ENCODE measurements at regions not wholly inside any gene's neighbourhood (a gene's known extent, or its start where the extent isn't known, plus 50 kb on each side); places are given as distances from the start of the nearest gene placed in this dataset.

DNA sequence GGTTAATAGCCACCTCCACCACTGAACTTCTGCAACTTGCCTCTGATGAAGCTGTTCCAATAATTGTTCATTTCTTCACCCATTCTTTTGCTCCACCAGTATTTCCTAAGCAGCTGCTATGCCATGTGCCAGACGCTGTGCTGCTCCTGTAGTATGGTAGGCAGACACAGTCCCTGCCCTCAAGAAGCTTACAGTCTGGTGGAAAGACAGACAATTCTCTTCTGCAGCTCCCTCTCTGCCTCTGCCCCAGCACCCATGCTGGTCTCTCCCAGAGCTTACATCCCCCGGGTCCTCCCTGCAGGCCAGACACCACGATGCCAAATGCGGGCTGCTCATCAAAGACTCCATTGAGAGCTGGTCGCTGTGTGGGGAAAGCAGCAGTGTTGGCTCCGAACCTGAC lies 111.6 kb upstream of the ESRRB start:
- ATAC-seq (no peak), DNase-seq (ENCODE audit: low spot score) (no peak)
- Mint-ChIP-seq H3K9me3 (no peaks in the 10 kb centered on the region), H3K4me3 (no peak overlapping the region), H3K36me3 (no peaks in the 10 kb centered on the region), H3K27ac (no peak overlapping the region), H3K4me1 (ENCODE audit: low read depth in 2 of 2) (no peaks in the 10 kb centered on the region), H3K27me3 (peaks cover 27 to 30% of the 10 kb centered on the region in 2 donors)

GRCh38 chr14:76267322-76268046 lies 108.5 kb upstream of the ESRRB start:
- H3K4me1 Mint-ChIP-seq (ENCODE audit: low read depth in 2 of 2): no peaks in the 10 kb centered on the region
- no peaks in the 10 kb centered on the region for H3K36me3 Mint-ChIP-seq
- H3K27ac Mint-ChIP-seq: no peak overlapping the region
- DNase-seq (ENCODE audit: low spot score): no peak
- no peaks in the 10 kb centered on the region for H3K9me3 Mint-ChIP-seq
- peak overlapping the region; percentile 42 for H3K4me3 Mint-ChIP-seq
- H3K27me3 Mint-ChIP-seq: peaks cover 27 to 42% of the 10 kb centered on the region in 2 donors
- ATAC-seq: peak in 1 of 2 donors; percentile 40

- Mint-ChIP-seq H3K27ac (no peak overlapping the region), H3K9me3 (no peaks in the 10 kb centered on the region), H3K27me3 (peaks cover 27 to 42% of the 10 kb centered on the region in 2 donors), H3K36me3 (no peaks in the 10 kb centered on the region), H3K4me1 (ENCODE audit: low read depth in 2 of 2) (no peaks in the 10 kb centered on the region), H3K4me3 (no peak overlapping the region)
- DNase-seq (ENCODE audit: low spot score) (no peak), ATAC-seq (no peak)
These were observed 107.9 kb upstream of the ESRRB start for GRCh38 chr14:76268047-76268431.

GRCh38 chr14:76268700-76269099 lies 107.2 kb upstream of the ESRRB start:
- no peaks in the 10 kb centered on the region for H3K4me1 Mint-ChIP-seq (ENCODE audit: low read depth in 2 of 2)
- DNase-seq (ENCODE audit: low spot score) (no peak), ATAC-seq (no peak)
- H3K27ac Mint-ChIP-seq: no peak overlapping the region
- H3K36me3 Mint-ChIP-seq: no peaks in the 10 kb centered on the region
- H3K4me3 Mint-ChIP-seq: no peak overlapping the region
- H3K27me3 Mint-ChIP-seq: peaks cover 22 to 42% of the 10 kb centered on the region in 2 donors
- no peaks in the 10 kb centered on the region for H3K9me3 Mint-ChIP-seq

DNA sequence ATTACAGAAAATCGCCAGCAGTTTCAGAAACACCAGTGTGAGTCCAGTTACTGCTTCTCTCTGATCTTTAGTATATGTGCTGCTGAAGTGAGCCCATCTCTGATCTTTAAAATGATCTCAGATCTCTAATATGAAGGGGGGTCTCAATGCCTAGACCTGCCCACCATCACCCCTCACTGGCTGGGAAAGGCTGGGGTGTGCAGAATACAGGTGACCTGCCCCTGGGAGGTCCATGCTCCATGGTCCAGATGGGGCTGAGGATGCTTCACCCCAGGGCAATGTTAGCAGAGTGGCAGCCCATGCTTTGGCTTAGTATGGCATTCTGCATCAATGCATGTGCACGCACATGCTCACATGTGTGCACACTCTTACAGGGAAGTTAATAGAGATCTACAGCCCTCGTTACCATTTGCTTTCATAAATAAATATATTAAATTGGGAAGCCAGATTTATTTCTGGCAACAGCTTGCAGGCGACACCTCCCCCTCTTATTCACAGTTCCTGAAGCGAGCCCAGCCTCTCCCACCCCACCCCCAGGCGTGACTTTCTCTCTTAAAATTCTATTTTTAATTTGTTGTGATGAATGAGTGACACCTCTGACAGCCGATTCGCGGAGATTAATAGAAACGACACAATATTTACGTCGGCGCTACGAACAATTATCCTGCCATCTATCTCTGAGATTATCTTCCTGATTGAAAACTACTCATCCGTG lies 104.7 kb upstream of the ESRRB start:
- Mint-ChIP-seq H3K36me3 (no peaks in the 10 kb centered on the region), H3K4me3 (no peak overlapping the region), H3K4me1 (ENCODE audit: low read depth in 2 of 2) (no peaks in the 10 kb centered on the region), H3K27ac (no peak overlapping the region), H3K27me3 (peaks cover 7 to 23% of the 10 kb centered on the region in 2 donors), H3K9me3 (no peaks in the 10 kb centered on the region)
- DNase-seq (ENCODE audit: low spot score): no peak
- no peak for ATAC-seq

- ATAC-seq: no peak
- no peak overlapping the region for H3K4me3 Mint-ChIP-seq
- H3K4me1 Mint-ChIP-seq (ENCODE audit: low read depth in 2 of 2): no peaks in the 10 kb centered on the region
- H3K9me3 Mint-ChIP-seq: no peaks in the 10 kb centered on the region
- H3K36me3 Mint-ChIP-seq: no peaks in the 10 kb centered on the region
- no peak for DNase-seq (ENCODE audit: low spot score)
- H3K27me3 Mint-ChIP-seq: peaks cover 7 to 20% of the 10 kb centered on the region in 2 donors
- H3K27ac Mint-ChIP-seq: no peak overlapping the region
These were observed 103.6 kb upstream of the ESRRB start for GRCh38 chr14:76272349-76272748.

DNA sequence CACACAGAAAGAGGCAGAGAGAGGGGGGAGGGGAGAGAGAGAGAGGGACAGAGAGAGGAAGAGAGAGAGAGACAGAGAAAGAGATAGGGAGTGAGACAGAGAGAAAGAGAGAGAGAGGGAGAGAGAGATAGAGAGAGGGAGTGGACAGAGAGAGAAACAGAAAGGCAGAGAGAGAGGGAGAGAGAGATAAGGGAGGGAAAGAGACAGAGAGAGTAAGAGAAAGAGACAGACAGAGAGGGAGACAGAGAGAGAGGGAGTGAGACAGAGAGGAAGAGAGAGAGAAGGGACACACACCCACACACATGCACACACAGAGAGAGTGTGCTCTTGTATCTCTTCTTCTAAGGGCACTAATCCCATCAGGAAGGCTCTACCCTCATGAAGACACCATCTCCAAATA lies 103.2 kb upstream of the ESRRB start:
- Mint-ChIP-seq H3K4me3 (no peak overlapping the region), H3K27me3 (peaks cover 11 to 24% of the 10 kb centered on the region in 2 donors), H3K4me1 (ENCODE audit: low read depth in 2 of 2) (no peaks in the 10 kb centered on the region), H3K36me3 (no peaks in the 10 kb centered on the region), H3K9me3 (no peaks in the 10 kb centered on the region), H3K27ac (no peak overlapping the region)
- DNase-seq (ENCODE audit: low spot score): no peak
- no peak for ATAC-seq

DNA sequence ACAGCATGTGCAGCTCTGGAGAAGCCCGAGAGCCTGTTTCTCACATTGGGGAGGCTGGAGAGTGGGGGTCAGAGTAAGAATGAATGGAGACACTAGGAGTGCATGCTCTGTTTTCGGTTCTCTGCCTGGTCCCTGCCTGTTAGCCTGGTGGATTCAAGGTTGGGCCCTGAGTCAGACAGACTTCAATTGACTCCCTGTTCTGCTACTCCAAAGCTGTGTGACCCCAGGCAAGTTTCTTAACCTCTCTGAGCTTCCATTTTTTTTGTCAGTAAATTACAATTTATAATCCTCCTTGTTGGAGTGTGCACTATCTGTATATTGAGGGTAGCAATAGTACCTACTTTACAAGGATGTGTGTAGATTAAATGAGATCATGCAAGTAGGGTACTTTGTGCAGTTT lies 102.6 kb upstream of the ESRRB start:
- Mint-ChIP-seq H3K9me3 (no peaks in the 10 kb centered on the region), H3K36me3 (no peaks in the 10 kb centered on the region), H3K27ac (no peak overlapping the region), H3K4me3 (no peak overlapping the region), H3K4me1 (ENCODE audit: low read depth in 2 of 2) (no peaks in the 10 kb centered on the region), H3K27me3 (peaks cover 12 to 28% of the 10 kb centered on the region in 2 donors)
- DNase-seq (ENCODE audit: low spot score) (no peak), ATAC-seq (no peak)

DNA sequence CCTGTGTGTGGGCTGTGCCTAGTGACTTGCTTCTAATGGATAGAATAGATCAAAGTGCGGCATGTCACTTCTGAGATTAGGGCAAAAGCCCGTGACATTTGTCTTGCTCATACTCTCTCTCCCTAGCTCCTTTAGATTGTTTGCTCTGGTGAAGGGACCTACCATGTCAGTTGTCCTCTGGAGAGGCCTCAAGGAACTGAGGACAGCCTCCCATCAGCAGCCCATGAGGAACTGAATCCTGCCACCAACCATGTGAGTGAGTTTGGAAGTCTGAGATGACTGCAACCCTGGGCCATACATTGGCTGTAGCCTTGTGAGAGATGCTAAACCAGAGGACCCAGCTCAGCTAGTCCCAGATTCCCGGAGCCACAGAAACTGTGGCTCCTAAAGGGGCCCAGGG lies 101.6 kb upstream of the ESRRB start:
- no peak overlapping the region for H3K4me3 Mint-ChIP-seq
- no peaks in the 10 kb centered on the region for H3K36me3 Mint-ChIP-seq
- ATAC-seq: no peak
- H3K27me3 Mint-ChIP-seq: peaks cover 11 to 30% of the 10 kb centered on the region in 2 donors
- no peak for DNase-seq (ENCODE audit: low spot score)
- no peak overlapping the region for H3K27ac Mint-ChIP-seq
- H3K9me3 Mint-ChIP-seq: no peaks in the 10 kb centered on the region
- no peaks in the 10 kb centered on the region for H3K4me1 Mint-ChIP-seq (ENCODE audit: low read depth in 2 of 2)

DNA sequence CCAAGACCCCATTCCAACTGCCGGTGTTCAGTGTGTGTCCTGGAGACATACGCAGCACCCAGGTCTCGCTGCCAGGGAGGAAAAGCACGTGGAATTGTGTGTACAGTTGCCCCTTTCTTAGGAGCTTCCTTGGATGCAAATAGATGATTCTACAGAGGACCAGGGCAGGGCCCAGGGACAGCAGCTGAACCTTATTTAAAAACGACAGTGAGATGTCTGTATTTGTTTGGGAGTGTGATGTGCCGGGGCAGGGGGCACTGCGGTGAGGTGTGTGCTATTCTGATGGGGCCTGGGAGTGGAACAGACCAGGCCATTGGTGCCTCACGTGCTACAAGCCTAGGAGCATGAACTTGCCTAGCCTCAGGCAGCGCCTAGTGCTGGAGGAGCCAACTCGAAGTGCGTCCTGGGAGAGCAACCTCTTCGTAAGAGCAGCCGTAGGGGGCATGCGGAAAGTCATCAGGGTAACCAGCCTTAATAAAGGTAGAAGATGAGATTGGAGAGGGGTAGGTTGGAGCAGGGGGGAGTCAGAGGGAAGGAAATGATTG lies 98.3 kb upstream of the ESRRB start:
- no peak overlapping the region for H3K27ac Mint-ChIP-seq
- DNase-seq (ENCODE audit: low spot score) (no peak), ATAC-seq (no peak)
- no peaks in the 10 kb centered on the region for H3K4me1 Mint-ChIP-seq (ENCODE audit: low read depth in 2 of 2)
- H3K27me3 Mint-ChIP-seq: peaks cover 13 to 38% of the 10 kb centered on the region in 2 donors
- no peaks in the 10 kb centered on the region for H3K9me3 Mint-ChIP-seq
- no peak overlapping the region for H3K4me3 Mint-ChIP-seq
- no peaks in the 10 kb centered on the region for H3K36me3 Mint-ChIP-seq

- H3K27me3 Mint-ChIP-seq: peaks cover 20 to 53% of the 10 kb centered on the region in 2 donors
- no peak for DNase-seq (ENCODE audit: low spot score)
- H3K36me3 Mint-ChIP-seq: no peaks in the 10 kb centered on the region
These were observed 95.7 kb upstream of the ESRRB start for GRCh38 chr14:76280221-76280620.

GRCh38 chr14:76282581-76282980 lies 93.4 kb upstream of the ESRRB start:
- ATAC-seq (no peak), DNase-seq (ENCODE audit: low spot score) (no peak)
- H3K4me1 Mint-ChIP-seq (ENCODE audit: low read depth in 2 of 2): no peaks in the 10 kb centered on the region
- H3K4me3 Mint-ChIP-seq: no peak overlapping the region
- H3K27me3 Mint-ChIP-seq: peaks cover 18 to 54% of the 10 kb centered on the region in 2 donors
- H3K9me3 Mint-ChIP-seq: no peaks in the 10 kb centered on the region
- no peak overlapping the region for H3K27ac Mint-ChIP-seq
- no peaks in the 10 kb centered on the region for H3K36me3 Mint-ChIP-seq

More at GRCh38 chr14:76280221-76280620, 95.7 kb upstream of the ESRRB start:
- ATAC-seq: no peak
- H3K4me1 Mint-ChIP-seq (ENCODE audit: low read depth in 2 of 2): no peaks in the 10 kb centered on the region
- H3K27ac Mint-ChIP-seq: no peak overlapping the region
- no peak overlapping the region for H3K4me3 Mint-ChIP-seq
- no peaks in the 10 kb centered on the region for H3K9me3 Mint-ChIP-seq

- Mint-ChIP-seq H3K4me3 (no peak overlapping the region), H3K4me1 (ENCODE audit: low read depth in 2 of 2) (no peaks in the 10 kb centered on the region), H3K27me3 (peaks cover 11 to 18% of the 10 kb centered on the region in 2 donors)
These were observed 88.9 kb upstream of the ESRRB start for GRCh38 chr14:76287063-76287462.

GRCh38 chr14:76289276-76289675 lies 86.7 kb upstream of the ESRRB start:
- H3K4me1 Mint-ChIP-seq (ENCODE audit: low read depth in 2 of 2): no peaks in the 10 kb centered on the region
- H3K9me3 Mint-ChIP-seq: no peaks in the 10 kb centered on the region
- ATAC-seq (no peak), DNase-seq (ENCODE audit: low spot score) (no peak)
- peaks cover 9 to 17% of the 10 kb centered on the region in 2 donors for H3K27me3 Mint-ChIP-seq
- H3K4me3 Mint-ChIP-seq: no peak overlapping the region
- H3K27ac Mint-ChIP-seq: no peak overlapping the region
- no peaks in the 10 kb centered on the region for H3K36me3 Mint-ChIP-seq

More at GRCh38 chr14:76287063-76287462, 88.9 kb upstream of the ESRRB start:
- Mint-ChIP-seq H3K27ac (no peak overlapping the region), H3K9me3 (no peaks in the 10 kb centered on the region), H3K36me3 (no peaks in the 10 kb centered on the region)
- DNase-seq (ENCODE audit: low spot score): no peak
- no peak for ATAC-seq

Data from natural killer cell treated with Interleukin-12 subunit alpha and Interleukin-12 subunit beta and Interleukin-15 and Interleukin-18, amount 100 ng/mL, for 72 hours (primary cell).